Left lung (tissue), 4 donors: ENCODE measurements at regions not wholly inside any gene's neighbourhood (a gene's known extent, or its start where the extent isn't known, plus 50 kb on each side); places are given as distances from the start of the nearest gene placed in this dataset.

Experiments
- ATAC-seq: fragments of 200-7000 bp; cut with Tn5 transposase; one replicate; pipeline ENCODE4 v1.9.1; 2020; ENCODE audit warnings: moderate library complexity
- DNase-seq, 4 donors: peaks; one replicate each; pipeline ENCODE4 v3.0.0-alpha.2; 2013 to 2020
- H3K27ac ChIP-seq, 2 donors: fragments of 200-600 bp; sonication (generic) in 1 of 2; one replicate each; pipeline versions ENCODE4 v1.5.0 to v1.8.0; 2020 to 2021
- H3K27me3 ChIP-seq, 2 donors: fragments of 200-600 bp; sonication (generic) in 1 of 2; one replicate each; pipeline versions ENCODE4 v1.5.0 to v1.8.0; 2020 to 2021
- H3K36me3 ChIP-seq, 2 donors: fragments of 200-600 bp; sonication (generic) in 1 of 2; one replicate each; pipeline versions ENCODE4 v1.5.0 to v1.8.0; 2020 to 2021
- H3K4me1 ChIP-seq, 2 donors: fragments of 200-600 bp; one replicate each; pipeline ENCODE4 v1.8.0; 2021
- H3K4me3 ChIP-seq, 2 donors: fragments of 200-600 bp; sonication (generic) in 1 of 2; one replicate each; pipeline versions ENCODE4 v1.5.0 to v1.8.0; 2020 to 2021; ENCODE audit warnings: mild to moderate bottlenecking in 1 of 2
- H3K9me3 ChIP-seq, 2 donors: fragments of 200-600 bp; sonication (generic) in 1 of 2; one replicate each; pipeline versions ENCODE4 v1.5.0 to v1.8.0; 2020 to 2021
- CTCF ChIP-seq, 2 donors: fragments of 200-600 bp; sonication (generic) in 1 of 2; IDR thresholded peaks; one replicate each; pipeline versions ENCODE4 v1.5.0 to v1.8.0; 2021; ENCODE audit warnings: antibody characterized with exemption in 2 of 2
- intact Hi-C, 2 donors: fragments of 100-400 bp; cut with DNase I; formaldehyde crosslinking; loops; one replicate each; pipeline versions ENCODE4 v1.11.2 to v1.14.2; 2022
- donor health status: DM: no; HTN: yes; CAD: no.
- donor health status: DM: no; HTN: no; CAD: no.

- Histone ChIP-seq H3K27ac (no peak overlapping the region), H3K9me3 (no peaks in the 10 kb centered on the region), H3K27me3 (no peaks in the 10 kb centered on the region), H3K4me3 (no peak overlapping the region), H3K36me3 (no peaks in the 10 kb centered on the region), H3K4me1 (no peaks in the 10 kb centered on the region)
- no peak for TF ChIP-seq CTCF (IDR thresholded peaks at IDR 0.05)
- intact Hi-C loops = no loop called here
- ATAC-seq (no peak), DNase-seq (no peak)
Observed at GRCh38 chr5:161058781-161059180, 206.8 kb upstream of the ATP10B start.

- Histone ChIP-seq H3K27me3 (no peaks in the 10 kb centered on the region), H3K36me3 (no peaks in the 10 kb centered on the region), H3K4me1 (no peaks in the 10 kb centered on the region), H3K4me3 (no peak overlapping the region), H3K27ac (no peak overlapping the region), H3K9me3 (no peaks in the 10 kb centered on the region)
- TF ChIP-seq CTCF (IDR thresholded peaks at IDR 0.05) = no peak
- DNase-seq = peak in 1 of 4 donors; percentile 16
- intact Hi-C loops = no loop called here
- peak; percentile 90 for ATAC-seq
Observed at GRCh38 chr5:161051920-161052500, 200.0 kb upstream of the ATP10B start.

- intact Hi-C loops = no loop called here
- no peaks in the 10 kb centered on the region for H3K4me1 ChIP-seq
- no peak overlapping the region for H3K4me3 ChIP-seq
- no peaks in the 10 kb centered on the region for H3K9me3 ChIP-seq
- DNase-seq (no peak), ATAC-seq (no peak)
- H3K27me3 ChIP-seq = no peaks in the 10 kb centered on the region
- no peaks in the 10 kb centered on the region for H3K36me3 ChIP-seq
- H3K27ac ChIP-seq = no peak overlapping the region
- no peak for TF ChIP-seq CTCF (IDR thresholded peaks at IDR 0.05)
Observed at GRCh38 chr5:161047024-161047423, 195.0 kb upstream of the ATP10B start.

GRCh38 chr5:161042862-161043261, 190.9 kb upstream of the ATP10B start:
- no peak overlapping the region for H3K4me3 ChIP-seq
- intact Hi-C loops = no loop called here
- no peaks in the 10 kb centered on the region for H3K36me3 ChIP-seq
- no peaks in the 10 kb centered on the region for H3K4me1 ChIP-seq
- no peak for TF ChIP-seq CTCF (IDR thresholded peaks at IDR 0.05)
- H3K27me3 ChIP-seq = no peaks in the 10 kb centered on the region
- no peak for ATAC-seq
- no peak for DNase-seq
- no peak overlapping the region for H3K27ac ChIP-seq
- H3K9me3 ChIP-seq = peaks cover 0 to 2% of the 10 kb centered on the region in 2 donors

GRCh38 chr5:161042443-161042842, 190.4 kb upstream of the ATP10B start:
- no peak for DNase-seq
- no peak for ATAC-seq
- H3K4me1 ChIP-seq = no peaks in the 10 kb centered on the region
- peaks cover 0 to 2% of the 10 kb centered on the region in 2 donors for H3K9me3 ChIP-seq
- no peaks in the 10 kb centered on the region for H3K36me3 ChIP-seq
- intact Hi-C loops = no loop called here
- no peaks in the 10 kb centered on the region for H3K27me3 ChIP-seq
- no peak overlapping the region for H3K4me3 ChIP-seq
- no peak overlapping the region for H3K27ac ChIP-seq
- no peak for TF ChIP-seq CTCF (IDR thresholded peaks at IDR 0.05)
